ENCODE measurements at regions not wholly inside any gene's neighbourhood (a gene's known extent, or its start where the extent isn't known, plus 50 kb on each side); places are given as distances from the start of the nearest gene placed in this dataset.

- WGBS (ENCODE audit: low lambda C conversion rate, missing lambda C conversion rate) = 40% methylated on average over 1 of the region's 1 CpG
- H4K20me1 ChIP-seq (ENCODE audit: insufficient read depth, poor library complexity, severe bottlenecking) = no peaks in the 10 kb centered on the region
Measured at GRCh38 chr4:100836929-100837328, 319.1 kb upstream of the EMCN start.

GRCh38 chr4:100834616-100835015 lies 316.8 kb upstream of the EMCN start:
- Histone ChIP-seq H3K27me3 (no peaks in the 10 kb centered on the region), H3K4me2 (no peak overlapping the region), H3K9me2 (replicated peaks; ENCODE audit: insufficient read depth) (no peaks in the 10 kb centered on the region), H3K4me3 (no peak overlapping the region), H4K20me1 (ENCODE audit: insufficient read depth, poor library complexity, severe bottlenecking) (no peaks in the 10 kb centered on the region), H3K36me3 (replicated peaks; ENCODE audit: insufficient read depth, low read depth) (no peaks in the 10 kb centered on the region), H3K9me3 (ENCODE audit: low read depth) (no peaks in the 10 kb centered on the region), H3K4me1 (ENCODE audit: insufficient read depth) (no peaks in the 10 kb centered on the region), H3K79me2 (no peaks in the 10 kb centered on the region), H2AFZ (no peak overlapping the region), H3K27ac (no peak overlapping the region)
- TF ChIP-seq CTCF (IDR thresholded peaks at IDR 0.05; ENCODE audit: poor library complexity) (no peak), EZH2 (IDR thresholded peaks at IDR 0.05; ENCODE audit: borderline replicate concordance) (no peak), EZH2phosphoT487 (IDR thresholded peaks at IDR 0.05; ENCODE audit: low read depth, severe bottlenecking, unreplicated experiment) (no peak)
- DNase-seq (ENCODE audit: low spot score) = no peak

More at GRCh38 chr4:100836929-100837328, 319.1 kb upstream of the EMCN start:
- Histone ChIP-seq H3K4me3 (no peak overlapping the region), H3K4me1 (ENCODE audit: insufficient read depth) (no peaks in the 10 kb centered on the region), H3K79me2 (no peaks in the 10 kb centered on the region), H3K27me3 (no peaks in the 10 kb centered on the region), H3K4me2 (no peak overlapping the region), H3K27ac (no peak overlapping the region), H3K9me3 (ENCODE audit: low read depth) (no peaks in the 10 kb centered on the region), H3K36me3 (replicated peaks; ENCODE audit: insufficient read depth, low read depth) (no peaks in the 10 kb centered on the region), H3K9me2 (replicated peaks; ENCODE audit: insufficient read depth) (no peaks in the 10 kb centered on the region), H2AFZ (no peak overlapping the region)
- TF ChIP-seq EZH2phosphoT487 (IDR thresholded peaks at IDR 0.05; ENCODE audit: low read depth, severe bottlenecking, unreplicated experiment) (no peak), EZH2 (IDR thresholded peaks at IDR 0.05; ENCODE audit: borderline replicate concordance) (no peak), CTCF (IDR thresholded peaks at IDR 0.05; ENCODE audit: poor library complexity) (no peak)
- no peak for DNase-seq (ENCODE audit: low spot score)

- Histone ChIP-seq H3K27me3 (no peaks in the 10 kb centered on the region), H4K20me1 (ENCODE audit: insufficient read depth, poor library complexity, severe bottlenecking) (no peaks in the 10 kb centered on the region), H3K4me3 (no peak overlapping the region), H3K9me3 (ENCODE audit: low read depth) (no peaks in the 10 kb centered on the region), H3K4me1 (ENCODE audit: insufficient read depth) (no peaks in the 10 kb centered on the region), H3K4me2 (no peak overlapping the region), H3K79me2 (no peaks in the 10 kb centered on the region), H3K9me2 (replicated peaks; ENCODE audit: insufficient read depth) (no peaks in the 10 kb centered on the region), H2AFZ (no peak overlapping the region), H3K36me3 (replicated peaks; ENCODE audit: insufficient read depth, low read depth) (no peaks in the 10 kb centered on the region), H3K27ac (no peak overlapping the region)
- WGBS (ENCODE audit: low lambda C conversion rate, missing lambda C conversion rate) = 96% methylated on average over 1 of the region's 1 CpG
- TF ChIP-seq EZH2phosphoT487 (IDR thresholded peaks at IDR 0.05; ENCODE audit: low read depth, severe bottlenecking, unreplicated experiment) (no peak), EZH2 (IDR thresholded peaks at IDR 0.05; ENCODE audit: borderline replicate concordance) (no peak), CTCF (IDR thresholded peaks at IDR 0.05; ENCODE audit: poor library complexity) (no peak)
- no peak for DNase-seq (ENCODE audit: low spot score)
Measured at GRCh38 chr4:100833906-100834305, 316.1 kb upstream of the EMCN start.
